ENCODE measurements at regions not wholly inside any gene's neighbourhood (a gene's known extent, or its start where the extent isn't known, plus 50 kb on each side); places are given as distances from the start of the nearest gene placed in this dataset.
"Not testable (repeated sequence)": the region's sequence is repeated elsewhere in the genome, so short reads cannot be mapped to it uniquely, and the experiment has no call there.

DNA sequence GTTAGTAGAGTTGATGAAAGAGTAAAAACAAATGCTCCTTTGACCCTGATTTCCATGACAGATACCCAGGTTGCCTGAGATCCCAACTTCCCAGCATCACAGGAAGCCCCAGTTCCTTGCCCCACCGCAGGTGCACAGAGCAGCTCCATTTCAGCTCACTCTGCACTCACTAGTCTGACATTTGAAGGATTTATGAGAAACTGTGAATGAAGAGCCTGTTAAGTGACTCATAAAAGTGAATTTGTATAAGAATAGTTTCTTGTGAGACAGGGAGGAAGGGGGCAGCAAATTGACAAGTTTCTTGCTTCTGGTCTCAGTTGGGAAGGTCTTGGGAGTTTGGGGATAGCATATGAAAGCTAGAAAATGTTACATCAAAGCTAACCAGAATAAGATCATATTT is 248.7 kb upstream of the ATP5MC3 start:
- no peak overlapping the region for H3K4me3 ChIP-seq
- no peaks in the 10 kb centered on the region for H3K27me3 ChIP-seq
- no peaks in the 10 kb centered on the region for H3K36me3 ChIP-seq
- DNase-seq (no peak), ATAC-seq (ENCODE audit: low FRiP score in 2 of 2) (no peak)
- TF ChIP-seq POLR2A (IDR thresholded peaks at IDR 0.05) (no peak), POLR2AphosphoS5 (IDR thresholded peaks at IDR 0.05) (no peak), EP300 (IDR thresholded peaks at IDR 0.05) (no peak), CTCF (IDR thresholded peaks at IDR 0.05) (no peak)
- peaks cover 0 to 3% (median 1%) of the 10 kb centered on the region in 4 donors for H3K9me3 ChIP-seq
- H3K27ac ChIP-seq, result no peak overlapping the region
- WGBS, 2 donors, result 81 to 95% methylated on average over 1 of the region's 1 CpG
- no peaks in the 10 kb centered on the region for H3K4me1 ChIP-seq

GRCh38 chr2:175418224-175418835 is 236.8 kb upstream of the ATP5MC3 start:
- Histone ChIP-seq H3K27me3 (no peaks in the 10 kb centered on the region), H3K9me3 (no peaks in the 10 kb centered on the region), H3K36me3 (no peaks in the 10 kb centered on the region), H3K27ac (no peak overlapping the region), H3K4me3 (no peak overlapping the region), H3K4me1 (no peaks in the 10 kb centered on the region)
- ATAC-seq (ENCODE audit: low FRiP score in 2 of 2) (no peak), DNase-seq (no peak)
- 48 to 60% methylated on average over 8 of the region's 8 CpGs for WGBS, 2 donors
- TF ChIP-seq EP300 (IDR thresholded peaks at IDR 0.05), result no peak
- no peak for TF ChIP-seq CTCF (IDR thresholded peaks at IDR 0.05)
- no peak for TF ChIP-seq POLR2A (IDR thresholded peaks at IDR 0.05)
- TF ChIP-seq POLR2AphosphoS5 (IDR thresholded peaks at IDR 0.05), result no peak

DNA sequence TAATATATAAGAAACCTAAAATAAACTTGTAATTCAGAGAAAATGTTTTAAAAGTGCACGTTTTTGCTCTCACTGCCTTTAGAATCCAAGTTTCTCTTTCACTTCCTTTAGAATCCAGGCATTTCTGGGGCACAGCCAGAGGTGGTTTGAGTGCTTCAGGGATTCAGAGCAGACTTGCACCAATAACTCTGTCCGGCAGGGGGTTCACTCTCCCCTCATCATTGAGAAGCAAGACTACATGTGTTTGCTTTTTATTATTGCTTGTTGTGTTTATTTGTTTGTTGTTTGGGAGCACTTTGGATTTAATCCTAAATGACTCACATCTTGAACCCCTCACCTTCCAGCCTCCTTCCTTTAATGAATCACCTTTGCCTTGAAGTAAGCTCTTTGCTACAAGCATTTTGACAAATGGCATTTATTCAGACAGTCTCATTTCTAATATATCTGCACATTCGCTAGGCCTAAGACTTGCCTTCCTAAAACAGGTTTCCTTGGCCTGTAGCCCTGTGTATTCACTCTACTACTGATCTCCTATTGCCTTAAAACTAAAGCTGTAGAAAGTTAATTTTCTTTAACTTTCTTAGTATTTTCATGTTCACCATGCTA is 233.5 kb upstream of the ATP5MC3 start:
- Histone ChIP-seq H3K27ac (no peak overlapping the region), H3K4me3 (no peak overlapping the region), H3K36me3 (no peaks in the 10 kb centered on the region), H3K9me3 (no peaks in the 10 kb centered on the region), H3K4me1 (no peaks in the 10 kb centered on the region), H3K27me3 (no peaks in the 10 kb centered on the region)
- ATAC-seq (ENCODE audit: low FRiP score in 2 of 2) (peak in 1 of 2 donors; percentile 87), DNase-seq (peak in 1 of 2 donors; percentile 68)
- WGBS, 2 donors, result 36 to 46% methylated on average over 3 of the region's 3 CpGs
- no peak for TF ChIP-seq POLR2AphosphoS5 (IDR thresholded peaks at IDR 0.05)
- TF ChIP-seq EP300 (IDR thresholded peaks at IDR 0.05), result no peak
- TF ChIP-seq CTCF (IDR thresholded peaks at IDR 0.05), result peak; percentile 18 to 53 (median 32)

DNA sequence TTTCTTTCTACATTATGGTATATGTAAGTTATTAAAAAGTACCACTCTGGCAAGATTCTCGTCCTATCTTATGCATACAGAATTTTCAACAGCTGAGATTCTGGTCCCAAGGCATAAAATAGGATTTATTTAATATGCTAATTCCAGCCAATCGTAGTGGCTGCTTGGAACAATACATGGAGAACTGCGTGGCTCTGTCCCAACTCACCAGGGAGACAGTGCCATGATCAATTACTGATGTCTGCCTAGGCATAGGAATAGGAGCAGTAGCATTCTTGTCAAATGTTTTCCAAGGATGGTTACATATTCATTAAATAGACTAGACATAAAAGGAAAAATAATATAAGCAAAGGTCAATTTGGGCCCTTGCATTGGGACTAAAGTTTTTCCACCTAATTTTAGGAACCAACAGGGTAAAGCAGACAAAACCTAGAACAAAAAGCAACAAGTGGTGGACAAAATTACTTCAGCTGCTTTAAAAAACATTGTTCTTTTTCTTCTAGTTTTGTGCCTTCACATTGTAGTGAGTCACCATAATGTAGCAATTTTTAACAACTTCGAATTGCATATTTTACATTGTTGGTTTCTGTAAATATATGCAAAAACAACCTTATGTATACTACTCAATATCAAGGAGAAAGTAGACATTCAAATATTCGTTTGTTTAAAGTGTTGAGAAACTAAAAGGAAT is 232.8 kb upstream of the ATP5MC3 start:
- no peak for TF ChIP-seq CTCF (IDR thresholded peaks at IDR 0.05)
- no peak for TF ChIP-seq EP300 (IDR thresholded peaks at IDR 0.05)
- TF ChIP-seq POLR2A (IDR thresholded peaks at IDR 0.05), result no peak
- TF ChIP-seq POLR2AphosphoS5 (IDR thresholded peaks at IDR 0.05), result no peak
- Histone ChIP-seq H3K27me3 (no peaks in the 10 kb centered on the region), H3K4me1 (no peaks in the 10 kb centered on the region), H3K27ac (no peak overlapping the region), H3K9me3 (no peaks in the 10 kb centered on the region), H3K4me3 (no peak overlapping the region), H3K36me3 (no peaks in the 10 kb centered on the region)
- ATAC-seq (ENCODE audit: low FRiP score in 2 of 2), result no peak
- DNase-seq, result no peak
- 70 to 73% methylated on average over 5 of the region's 5 CpGs for WGBS, 2 donors

- not testable (repeated sequence) for H3K27me3 ChIP-seq; H3K27ac ChIP-seq; DNase-seq; ATAC-seq (ENCODE audit: low FRiP score in 2 of 2); H3K4me3 ChIP-seq; H3K36me3 ChIP-seq; H3K4me1 ChIP-seq; H3K9me3 ChIP-seq
- 83 to 100% methylated on average over 1 of the region's 1 CpG for WGBS, 2 donors
These were observed 229.4 kb upstream of the ATP5MC3 start for GRCh38 chr2:175410941-175411340.
